Mammary epithelial cell (primary cell): ENCODE measurements at regions not wholly inside any gene's neighbourhood (a gene's known extent, or its start where the extent isn't known, plus 50 kb on each side); places are given as distances from the start of the nearest gene placed in this dataset.

ENCODE experiments used
- EZH2 ChIP-seq: IDR thresholded peaks from 2 replicates; pipeline ENCODE4 v1.6.1; 2012; ENCODE audit warnings: low read length, inconsistent platforms, borderline replicate concordance
- TF ChIP-seq, protein P1 (sequence below), 2 donors: IDR thresholded peaks in 1 of 2; conservative IDR thresholded peaks in 1 of 2; 2 replicates each; pipeline ENCODE4 v1.5.1; 2011 to 2012; ENCODE audit warnings: inconsistent platforms in 2 of 2, low read length in 2 of 2, mild to moderate bottlenecking in 2 of 2, control low read depth in 1 of 2, low read depth in 1 of 2; ENCODE audit not compliant: insufficient read depth in 1 of 2; ENCODE audit errors: extremely low read depth in 1 of 2

DNA sequence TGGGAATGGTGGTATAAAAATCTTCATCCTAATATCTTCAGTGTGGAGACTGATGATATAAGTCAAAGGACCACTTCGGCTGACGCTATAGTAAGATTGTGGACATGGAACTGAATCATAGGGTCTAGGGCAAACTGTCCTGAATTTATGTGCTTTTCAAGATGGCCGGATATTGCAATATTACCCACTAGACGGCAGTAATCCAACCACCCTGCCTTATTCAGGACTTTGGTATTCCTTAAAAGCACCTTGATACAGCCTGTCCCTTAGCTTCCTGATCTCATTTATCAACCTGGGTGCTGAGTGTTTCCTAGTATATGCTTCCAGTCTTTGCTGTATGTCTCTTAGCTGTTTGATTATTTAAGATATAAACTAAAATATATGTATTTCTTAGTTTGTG is 71.2 kb upstream of the COX7C start:
- TF ChIP-seq, protein P1, sequence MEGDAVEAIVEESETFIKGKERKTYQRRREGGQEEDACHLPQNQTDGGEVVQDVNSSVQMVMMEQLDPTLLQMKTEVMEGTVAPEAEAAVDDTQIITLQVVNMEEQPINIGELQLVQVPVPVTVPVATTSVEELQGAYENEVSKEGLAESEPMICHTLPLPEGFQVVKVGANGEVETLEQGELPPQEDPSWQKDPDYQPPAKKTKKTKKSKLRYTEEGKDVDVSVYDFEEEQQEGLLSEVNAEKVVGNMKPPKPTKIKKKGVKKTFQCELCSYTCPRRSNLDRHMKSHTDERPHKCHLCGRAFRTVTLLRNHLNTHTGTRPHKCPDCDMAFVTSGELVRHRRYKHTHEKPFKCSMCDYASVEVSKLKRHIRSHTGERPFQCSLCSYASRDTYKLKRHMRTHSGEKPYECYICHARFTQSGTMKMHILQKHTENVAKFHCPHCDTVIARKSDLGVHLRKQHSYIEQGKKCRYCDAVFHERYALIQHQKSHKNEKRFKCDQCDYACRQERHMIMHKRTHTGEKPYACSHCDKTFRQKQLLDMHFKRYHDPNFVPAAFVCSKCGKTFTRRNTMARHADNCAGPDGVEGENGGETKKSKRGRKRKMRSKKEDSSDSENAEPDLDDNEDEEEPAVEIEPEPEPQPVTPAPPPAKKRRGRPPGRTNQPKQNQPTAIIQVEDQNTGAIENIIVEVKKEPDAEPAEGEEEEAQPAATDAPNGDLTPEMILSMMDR (conservative IDR thresholded peaks at IDR 0.05 in 1 of 2, IDR thresholded peaks at IDR 0.05 in 1 of 2; ENCODE audit: extremely low read depth in 1 of 2, insufficient read depth in 1 of 2, low read depth in 1 of 2, low read length in 2 of 2): peak in 1 of 2 donors; percentile 10
- TF ChIP-seq EZH2: no peak
